AG10803 (cell line): ENCODE measurements at regions not wholly inside any gene's neighbourhood (a gene's known extent, or its start where the extent isn't known, plus 50 kb on each side); places are given as distances from the start of the nearest gene placed in this dataset.

ENCODE experiments used
- DNase-seq: peaks from one replicate; pipeline ENCODE4 v3.0.0; 2010; ENCODE audit warnings: low read depth
- H3K4me3 ChIP-seq: 2 replicates; pipeline ENCODE4 v1.5.1; 2011; ENCODE audit warnings: mild to moderate bottlenecking, low read length, control low read depth
- TF ChIP-seq, protein P1 (sequence below): conservative IDR thresholded peaks from 2 replicates; pipeline ENCODE4 v1.5.1; 2011; ENCODE audit warnings: mild to moderate bottlenecking, low read length, control low read depth, inconsistent platforms

DNA sequence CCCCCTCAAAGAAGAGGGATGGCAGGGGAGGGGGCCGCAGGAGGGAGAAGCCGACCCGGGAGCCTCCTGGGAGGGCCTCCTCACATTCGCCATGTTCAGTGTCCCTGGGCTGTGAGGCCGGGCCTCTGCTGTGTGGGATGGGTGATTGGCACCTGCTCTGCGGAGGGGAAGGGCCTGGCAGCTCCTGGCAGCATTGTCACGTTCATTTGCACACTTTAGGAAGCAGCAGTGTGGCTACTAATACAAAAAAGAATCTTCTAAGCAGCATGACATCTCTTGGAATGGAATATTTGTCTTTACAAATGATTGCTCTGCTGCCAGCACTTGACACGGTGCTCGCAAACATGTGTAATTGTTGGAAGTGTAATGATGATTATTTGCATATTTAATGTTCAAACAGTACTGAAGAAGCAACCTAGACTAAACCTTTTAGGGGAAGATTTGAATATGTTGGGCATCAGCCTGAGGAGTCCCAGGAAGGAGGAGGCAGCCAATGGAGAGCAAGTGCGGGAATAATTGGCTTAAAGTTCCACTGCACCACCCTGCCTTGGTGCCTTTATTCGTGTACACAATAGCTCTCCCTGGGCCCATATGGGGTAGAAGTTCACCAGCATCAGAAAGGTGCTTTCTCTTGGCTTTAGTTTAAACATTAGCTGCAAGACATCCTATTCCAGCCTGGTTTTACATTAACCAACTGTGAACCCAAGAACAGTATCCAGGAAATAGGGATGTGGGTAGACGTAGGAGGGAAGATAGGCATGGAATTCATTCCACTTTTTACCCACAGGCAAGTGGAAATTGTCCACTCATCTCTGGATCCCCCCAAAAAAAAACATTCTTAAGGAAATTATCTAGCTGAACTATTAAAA lies 404.9 kb downstream of the TMEM182 start:
- no peak for DNase-seq
- no peak overlapping the region for H3K4me3 ChIP-seq
- TF ChIP-seq, protein P1, sequence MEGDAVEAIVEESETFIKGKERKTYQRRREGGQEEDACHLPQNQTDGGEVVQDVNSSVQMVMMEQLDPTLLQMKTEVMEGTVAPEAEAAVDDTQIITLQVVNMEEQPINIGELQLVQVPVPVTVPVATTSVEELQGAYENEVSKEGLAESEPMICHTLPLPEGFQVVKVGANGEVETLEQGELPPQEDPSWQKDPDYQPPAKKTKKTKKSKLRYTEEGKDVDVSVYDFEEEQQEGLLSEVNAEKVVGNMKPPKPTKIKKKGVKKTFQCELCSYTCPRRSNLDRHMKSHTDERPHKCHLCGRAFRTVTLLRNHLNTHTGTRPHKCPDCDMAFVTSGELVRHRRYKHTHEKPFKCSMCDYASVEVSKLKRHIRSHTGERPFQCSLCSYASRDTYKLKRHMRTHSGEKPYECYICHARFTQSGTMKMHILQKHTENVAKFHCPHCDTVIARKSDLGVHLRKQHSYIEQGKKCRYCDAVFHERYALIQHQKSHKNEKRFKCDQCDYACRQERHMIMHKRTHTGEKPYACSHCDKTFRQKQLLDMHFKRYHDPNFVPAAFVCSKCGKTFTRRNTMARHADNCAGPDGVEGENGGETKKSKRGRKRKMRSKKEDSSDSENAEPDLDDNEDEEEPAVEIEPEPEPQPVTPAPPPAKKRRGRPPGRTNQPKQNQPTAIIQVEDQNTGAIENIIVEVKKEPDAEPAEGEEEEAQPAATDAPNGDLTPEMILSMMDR, result no peak

DNA sequence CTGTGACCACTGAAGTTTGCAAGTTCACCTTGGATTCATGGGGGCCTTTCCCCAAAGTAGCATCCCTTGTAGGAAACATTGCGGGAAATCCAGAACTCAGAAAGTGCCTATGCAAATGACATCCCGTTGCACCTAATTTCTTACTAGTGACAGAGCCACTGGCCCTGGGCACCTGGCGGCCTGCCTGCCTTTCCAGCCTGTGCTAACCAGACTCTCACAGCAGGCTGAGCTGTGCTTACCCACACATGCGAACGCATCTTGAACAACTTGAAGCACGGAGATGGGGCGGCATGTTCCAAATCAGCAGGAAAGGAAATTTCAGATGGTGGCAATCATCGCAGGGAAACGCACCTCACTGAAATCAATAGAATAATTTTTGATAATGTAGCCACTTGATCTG lies 405.8 kb downstream of the TMEM182 start:
- no peak overlapping the region for H3K4me3 ChIP-seq
- no peak for DNase-seq
- TF ChIP-seq, protein P1, result no peak

DNA sequence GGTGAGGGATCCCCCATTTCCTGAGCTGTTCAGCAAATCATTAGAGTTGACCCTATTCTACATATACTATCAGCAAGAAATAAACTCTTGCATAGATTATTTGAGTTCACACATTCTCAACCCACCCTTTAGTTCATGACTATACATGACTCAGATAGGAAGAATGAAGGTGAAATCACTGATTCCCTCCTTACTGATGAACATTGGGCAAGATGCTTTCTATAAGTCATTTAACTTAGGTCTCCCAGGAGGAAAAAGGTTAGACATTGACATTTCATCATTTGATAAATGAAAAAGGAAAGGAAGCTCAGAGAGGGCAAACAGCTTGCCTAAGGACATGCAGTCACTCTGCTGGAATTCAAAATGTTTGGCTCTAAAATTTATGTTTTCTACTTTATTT lies 408.0 kb downstream of the TMEM182 start:
- DNase-seq, result no peak
- no peak overlapping the region for H3K4me3 ChIP-seq
- TF ChIP-seq, protein P1, result no peak

DNA sequence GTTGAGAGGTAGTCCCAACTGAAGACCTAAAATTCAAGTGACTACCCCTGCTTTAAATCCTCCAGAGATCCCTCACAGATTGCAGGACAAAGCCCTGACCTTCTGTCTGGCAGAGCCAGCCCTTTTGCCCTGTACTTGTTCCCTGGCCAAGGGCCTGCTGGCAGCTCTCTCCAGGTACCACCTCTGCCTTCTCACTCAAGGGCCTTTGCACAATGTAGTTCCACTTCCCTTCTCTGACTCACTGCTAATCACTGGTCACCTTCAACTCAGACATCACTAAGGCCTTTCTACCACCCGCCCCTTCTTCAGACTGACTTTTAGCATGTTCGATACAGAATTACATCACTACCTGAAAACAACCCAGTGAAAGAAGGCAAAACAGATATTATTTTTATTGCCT lies 411.0 kb downstream of the TMEM182 start:
- no peak overlapping the region for H3K4me3 ChIP-seq
- DNase-seq, result no peak
- TF ChIP-seq, protein P1, result no peak

DNA sequence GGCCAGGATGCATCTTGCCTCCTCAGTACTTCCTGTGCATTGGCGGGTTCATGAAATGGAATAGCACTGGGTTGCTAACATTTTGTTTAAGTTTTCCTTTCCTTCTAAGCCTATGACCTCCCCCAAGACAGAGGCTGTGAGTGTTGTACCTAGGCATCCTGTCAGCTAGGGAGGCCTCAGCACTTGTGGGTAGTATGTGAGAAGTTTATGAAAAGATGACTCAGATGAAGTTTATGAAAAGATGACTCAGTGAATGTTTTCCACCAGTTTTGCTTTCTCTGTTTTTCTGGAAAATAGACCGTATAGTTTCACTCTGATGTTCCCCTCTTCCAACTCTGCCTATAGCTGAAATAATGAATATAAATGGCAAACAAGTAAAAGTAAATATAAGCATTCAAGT lies 412.9 kb downstream of the TMEM182 start:
- no peak for DNase-seq
- TF ChIP-seq, protein P1, result no peak
- no peak overlapping the region for H3K4me3 ChIP-seq

DNA sequence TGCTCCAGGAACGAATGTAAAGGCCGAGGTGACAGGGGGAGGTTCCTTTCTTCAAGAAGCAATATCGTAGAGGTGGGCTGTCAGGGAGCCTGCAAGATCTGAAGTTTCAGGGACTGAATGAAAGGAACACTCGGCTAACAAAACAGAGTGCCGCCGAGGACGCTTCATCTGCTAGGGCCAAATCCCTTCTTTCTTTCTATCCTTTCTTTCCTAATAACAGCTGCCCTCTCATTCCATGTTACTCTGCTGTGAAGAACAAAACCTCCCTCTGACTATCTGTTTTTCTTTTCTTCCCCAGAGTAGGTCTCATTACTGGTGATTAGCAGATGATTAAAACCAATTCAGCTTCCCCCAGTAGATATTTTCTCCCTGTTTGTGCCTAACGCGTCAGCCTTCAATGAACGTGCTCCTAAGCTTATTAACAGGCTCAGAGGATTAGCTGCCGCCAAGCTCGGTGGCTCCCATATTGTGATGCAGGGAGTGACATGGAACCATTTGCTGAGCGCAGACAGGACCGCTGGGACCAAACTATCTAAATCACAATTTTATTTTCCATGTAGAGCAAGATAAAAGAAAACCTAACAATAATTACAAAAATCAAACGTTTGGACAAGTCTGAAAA lies 414.6 kb downstream of the TMEM182 start:
- TF ChIP-seq, protein P1, result no peak
- no peak overlapping the region for H3K4me3 ChIP-seq
- no peak for DNase-seq

DNA sequence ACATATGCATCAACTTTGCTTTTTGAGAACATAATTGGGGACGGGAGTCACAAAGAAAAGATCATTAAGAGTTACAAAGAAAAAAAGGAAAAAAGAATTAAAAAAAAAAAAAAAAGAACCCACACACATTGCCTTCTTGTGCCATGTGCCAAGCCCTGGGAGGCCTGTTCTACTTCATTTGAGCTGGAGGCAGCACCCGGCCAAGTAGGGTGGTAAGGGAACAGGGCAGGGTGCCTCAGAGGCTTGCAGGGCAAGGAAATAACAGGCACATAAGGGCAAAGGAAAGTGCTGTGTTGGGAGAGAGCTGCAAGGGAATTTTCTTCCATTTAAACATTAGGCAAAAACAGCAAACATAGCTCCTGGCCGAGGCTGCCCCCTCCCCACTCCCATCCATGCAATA lies 418.0 kb downstream of the TMEM182 start:
- no peak for DNase-seq
- no peak overlapping the region for H3K4me3 ChIP-seq
- TF ChIP-seq, protein P1, result no peak
